PC-9 (cell line): ENCODE measurements at regions not wholly inside any gene's neighbourhood (a gene's known extent, or its start where the extent isn't known, plus 50 kb on each side); places are given as distances from the start of the nearest gene placed in this dataset.

ENCODE experiments used
- BruUV-seq: library from RNA; stranded (reverse); fragments of 400-500 nt; replicated peaks from 2 replicates; lab custom pipeline; 2021; lab: Mats Ljungman, UMichigan
- CTCF ChIA-PET: fragments of 300-600 bp; sonication (Branson Sonifier 250); formaldehyde crosslinking; loops from one replicate; lab custom pipeline; 2022; ENCODE audit warnings: antibody characterized with exemption; lab: Charles Lee
- POLR2A ChIA-PET: fragments of 300-600 bp; sonication (Branson Sonifier 250); formaldehyde crosslinking; loops from one replicate; lab custom pipeline; 2022; ENCODE audit warnings: antibody characterized with exemption; ENCODE audit not compliant: unreplicated experiment; lab: Charles Lee
- DNase-seq, 2 experiments: peaks; one replicate each; pipeline versions ENCODE4 v3.0.0 to v3.0.0-alpha.2; 2015 to 2022; ENCODE audit warnings: mixed read lengths in 1 of 2
- H2AFZ ChIP-seq: fragments of 200-600 bp; sonication (generic); 2 replicates; pipeline ENCODE4 v1.8.1; 2017; ENCODE audit warnings: antibody characterized with exemption
- H3F3A ChIP-seq: fragments of 200-600 bp; sonication (generic); 2 replicates; pipeline ENCODE4 v1.8.1; 2017; ENCODE audit warnings: antibody characterized with exemption, mild to moderate bottlenecking, low read depth; ENCODE audit not compliant: insufficient read depth
- H3K27ac ChIP-seq: fragments of 200-600 bp; sonication (generic); 2 replicates; pipeline ENCODE4 v1.6.1; 2016; ENCODE audit warnings: mixed run types
- H3K27me3 ChIP-seq: fragments of 200-600 bp; sonication (generic); 2 replicates; pipeline ENCODE4 v1.6.1; 2016; ENCODE audit warnings: low read depth, mixed run types; ENCODE audit not compliant: insufficient read depth
- H3K36me3 ChIP-seq: fragments of 200-600 bp; sonication (generic); 2 replicates; pipeline ENCODE4 v1.6.1; 2016; ENCODE audit warnings: low read depth, mixed run types
- H3K4me1 ChIP-seq: fragments of 200-600 bp; sonication (generic); replicated peaks from 2 replicates; pipeline ENCODE4 v1.6.1; 2016; ENCODE audit warnings: mixed run types; ENCODE audit not compliant: insufficient read depth
- H3K4me2 ChIP-seq: fragments of 200-600 bp; sonication (generic); 2 replicates; pipeline ENCODE4 v1.6.1; 2017; ENCODE audit warnings: mixed run types
- H3K4me3 ChIP-seq: fragments of 200-600 bp; sonication (generic); 2 replicates; pipeline ENCODE4 v1.6.1; 2016; ENCODE audit warnings: mixed run types
- H3K79me2 ChIP-seq: fragments of 200-600 bp; sonication (generic); 2 replicates; pipeline ENCODE4 v1.6.1; 2017; ENCODE audit warnings: low read depth, mixed run types
- H3K9me2 ChIP-seq: fragments of 200-600 bp; sonication (generic); 2 replicates; pipeline ENCODE4 v1.8.1; 2017; ENCODE audit warnings: mild to moderate bottlenecking; ENCODE audit not compliant: insufficient read depth
- H3K9me3 ChIP-seq: fragments of 200-600 bp; sonication (generic); 2 replicates; pipeline ENCODE4 v1.8.1; 2016; ENCODE audit warnings: low read depth; ENCODE audit not compliant: insufficient read depth
- H4K20me1 ChIP-seq: fragments of 200-600 bp; sonication (generic); 2 replicates; pipeline ENCODE4 v1.8.1; 2017; ENCODE audit not compliant: insufficient read depth
- EZH2 ChIP-seq: fragments of 200-600 bp; sonication (generic); IDR thresholded peaks from 2 replicates; pipeline ENCODE4 v1.8.0; 2017; ENCODE audit warnings: antibody characterized with exemption, low read depth
- intact Hi-C: fragments of 100-400 bp; cut with micrococcal nuclease; formaldehyde crosslinking; loops from one replicate; pipeline ENCODE4 v1.10.0; 2022; ENCODE audit not compliant: unreplicated experiment
- TF ChIP-seq, protein P1 (sequence below): fragments of 200-600 bp; sonication (generic); conservative IDR thresholded peaks from 2 replicates; pipeline ENCODE4 v1.6.1; 2017; ENCODE audit warnings: mixed run types, antibody characterized with exemption, mild to moderate bottlenecking, moderate library complexity

DNA sequence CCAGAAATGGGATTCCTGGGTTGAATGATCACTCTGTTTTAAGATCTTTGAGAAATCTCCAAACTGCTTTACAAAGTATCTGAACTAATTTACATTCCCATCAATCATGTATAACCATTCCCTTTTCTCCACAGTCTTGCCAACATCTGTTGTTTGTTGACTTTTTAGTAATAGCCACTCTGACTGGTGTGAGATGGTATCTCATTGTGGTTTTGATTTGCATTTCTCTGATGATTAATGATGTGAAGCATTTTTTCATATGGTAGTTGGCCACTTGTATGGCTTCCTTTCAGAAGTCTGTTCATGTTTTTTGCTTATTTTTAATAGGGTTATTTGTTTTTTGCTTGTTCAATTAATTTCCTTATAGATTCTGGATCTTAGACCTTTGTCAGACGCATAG lies 211.8 kb upstream of the AVPR1A start:
- Histone ChIP-seq H3K79me2 (no peaks in the 10 kb centered on the region), H2AFZ (no peak overlapping the region), H3K4me2 (no peak overlapping the region), H3K4me3 (no peak overlapping the region), H3K4me1 (no peaks in the 10 kb centered on the region), H3K27me3 (no peaks in the 10 kb centered on the region), H3K9me2 (no peaks in the 10 kb centered on the region), H4K20me1 (no peaks in the 10 kb centered on the region), H3F3A (no peaks in the 10 kb centered on the region), H3K27ac (no peak overlapping the region), H3K36me3 (no peaks in the 10 kb centered on the region), H3K9me3 (no peaks in the 10 kb centered on the region)
- CTCF ChIA-PET, result no interaction called here
- TF ChIP-seq, protein P1, sequence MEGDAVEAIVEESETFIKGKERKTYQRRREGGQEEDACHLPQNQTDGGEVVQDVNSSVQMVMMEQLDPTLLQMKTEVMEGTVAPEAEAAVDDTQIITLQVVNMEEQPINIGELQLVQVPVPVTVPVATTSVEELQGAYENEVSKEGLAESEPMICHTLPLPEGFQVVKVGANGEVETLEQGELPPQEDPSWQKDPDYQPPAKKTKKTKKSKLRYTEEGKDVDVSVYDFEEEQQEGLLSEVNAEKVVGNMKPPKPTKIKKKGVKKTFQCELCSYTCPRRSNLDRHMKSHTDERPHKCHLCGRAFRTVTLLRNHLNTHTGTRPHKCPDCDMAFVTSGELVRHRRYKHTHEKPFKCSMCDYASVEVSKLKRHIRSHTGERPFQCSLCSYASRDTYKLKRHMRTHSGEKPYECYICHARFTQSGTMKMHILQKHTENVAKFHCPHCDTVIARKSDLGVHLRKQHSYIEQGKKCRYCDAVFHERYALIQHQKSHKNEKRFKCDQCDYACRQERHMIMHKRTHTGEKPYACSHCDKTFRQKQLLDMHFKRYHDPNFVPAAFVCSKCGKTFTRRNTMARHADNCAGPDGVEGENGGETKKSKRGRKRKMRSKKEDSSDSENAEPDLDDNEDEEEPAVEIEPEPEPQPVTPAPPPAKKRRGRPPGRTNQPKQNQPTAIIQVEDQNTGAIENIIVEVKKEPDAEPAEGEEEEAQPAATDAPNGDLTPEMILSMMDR, result no peak
- TF ChIP-seq EZH2, result no peak
- intact Hi-C loops, result no loop called here
- peak in 1 of 2 experiments; percentile 39 for DNase-seq
- no TSS peak for BruUV-seq
- POLR2A ChIA-PET, result no interaction called here

DNA sequence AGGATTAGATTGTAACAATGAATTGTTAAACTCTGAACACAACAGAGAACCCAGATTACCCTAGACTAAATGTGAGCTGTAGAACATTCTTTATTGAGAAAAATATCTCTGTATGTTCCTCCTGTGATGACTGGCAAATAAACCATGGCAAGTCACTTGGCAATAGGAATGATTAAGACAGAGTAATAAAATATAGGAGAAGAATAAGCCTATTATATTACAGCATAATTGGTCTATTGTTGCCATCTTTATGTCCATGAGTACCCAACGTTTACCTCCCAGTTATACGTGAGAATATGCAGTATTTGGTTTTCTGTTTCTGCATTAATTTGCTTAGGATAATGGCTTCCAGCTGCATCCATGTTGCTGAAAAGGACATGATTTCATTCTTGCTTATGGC lies 211.2 kb upstream of the AVPR1A start:
- H3K9me2 ChIP-seq, result no peaks in the 10 kb centered on the region
- intact Hi-C loops, result no loop called here
- no peaks in the 10 kb centered on the region for H3K4me1 ChIP-seq
- POLR2A ChIA-PET, result no interaction called here
- CTCF ChIA-PET, result no interaction called here
- TF ChIP-seq EZH2, result no peak
- DNase-seq, result no peak
- no peak overlapping the region for H3K4me2 ChIP-seq
- H3K27ac ChIP-seq, result no peak overlapping the region
- BruUV-seq, result no TSS peak
- H3K9me3 ChIP-seq, result no peaks in the 10 kb centered on the region
- H2AFZ ChIP-seq, result no peak overlapping the region
- H3K79me2 ChIP-seq, result no peaks in the 10 kb centered on the region
- H3K27me3 ChIP-seq, result no peaks in the 10 kb centered on the region
- H3K36me3 ChIP-seq, result no peaks in the 10 kb centered on the region
- H4K20me1 ChIP-seq, result no peaks in the 10 kb centered on the region
- H3K4me3 ChIP-seq, result no peak overlapping the region
- no peaks in the 10 kb centered on the region for H3F3A ChIP-seq

DNA sequence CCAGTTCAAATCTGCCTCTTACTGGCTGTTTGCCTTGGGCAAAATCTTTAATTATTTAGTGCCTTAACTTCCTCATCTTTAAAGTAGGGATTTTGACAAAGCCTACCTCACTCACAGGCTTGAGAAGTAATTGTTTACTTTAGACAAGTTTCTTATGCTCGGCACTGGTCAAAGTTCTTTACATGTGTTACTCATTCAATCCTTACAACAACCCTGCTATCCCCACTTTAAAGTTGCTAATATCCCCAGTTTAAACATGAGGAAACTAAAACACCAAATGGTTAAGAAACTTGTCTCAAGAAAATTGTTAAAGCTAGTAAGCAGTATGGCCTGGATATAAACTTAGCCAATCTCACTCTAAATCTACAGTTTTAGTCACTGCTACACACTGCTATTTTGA lies 204.0 kb upstream of the AVPR1A start:
- DNase-seq, result no peak
- CTCF ChIA-PET, result no interaction called here
- no peaks in the 10 kb centered on the region for H3K79me2 ChIP-seq

More for the DNA sequence above, 204.0 kb upstream of the AVPR1A start:
- Histone ChIP-seq H3K36me3 (no peaks in the 10 kb centered on the region), H3K9me2 (no peaks in the 10 kb centered on the region), H3K27me3 (no peaks in the 10 kb centered on the region), H3K27ac (no peak overlapping the region), H3K9me3 (no peaks in the 10 kb centered on the region; the same call in 1 of the 2 replicates), H3K4me3 (no peak overlapping the region), H4K20me1 (no peaks in the 10 kb centered on the region), H3K4me1 (no peaks in the 10 kb centered on the region), H3K4me2 (no peak overlapping the region), H2AFZ (no peak overlapping the region), H3F3A (no peaks in the 10 kb centered on the region)
- TF ChIP-seq, protein P1, result no peak
- no peak for TF ChIP-seq EZH2
- intact Hi-C loops, result no loop called here
- BruUV-seq, result no TSS peak
- POLR2A ChIA-PET, result no interaction called here
